ENCODE measurements at regions not wholly inside any gene's neighbourhood (a gene's known extent, or its start where the extent isn't known, plus 50 kb on each side); places are given as distances from the start of the nearest gene placed in this dataset.

DNA sequence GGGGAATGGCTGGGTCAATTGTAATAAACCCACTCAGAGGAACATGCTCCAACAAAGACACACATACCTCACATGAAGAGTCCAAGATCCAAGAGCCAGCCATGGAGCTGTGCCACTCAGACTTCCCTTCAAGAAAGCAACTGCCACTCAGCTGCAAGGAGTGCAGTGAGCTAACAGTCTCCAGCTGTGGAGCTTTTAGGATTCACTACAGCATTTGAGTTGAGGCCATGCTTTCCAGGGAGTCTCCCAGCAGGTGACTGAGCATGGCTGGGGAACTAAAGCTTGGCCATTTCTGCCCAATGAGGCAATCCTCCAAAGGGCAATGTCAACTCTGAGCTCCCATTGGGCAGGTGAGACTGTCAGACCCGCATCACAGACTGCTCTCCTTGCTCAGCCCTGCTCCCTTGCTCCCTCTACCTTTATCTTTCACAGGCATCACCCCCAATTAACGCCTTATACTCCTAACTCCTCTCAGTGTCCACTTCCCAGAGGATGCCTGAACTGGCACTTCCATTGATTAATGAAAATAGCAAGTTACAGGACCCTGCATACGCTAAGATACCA, 165.3 kb upstream of the CTNNB1 start:
- intact Hi-C loops (cut with DNase I, micrococcal nuclease): no loop called here
- ATAC-seq (no peak), DNase-seq (no peak)

DNA sequence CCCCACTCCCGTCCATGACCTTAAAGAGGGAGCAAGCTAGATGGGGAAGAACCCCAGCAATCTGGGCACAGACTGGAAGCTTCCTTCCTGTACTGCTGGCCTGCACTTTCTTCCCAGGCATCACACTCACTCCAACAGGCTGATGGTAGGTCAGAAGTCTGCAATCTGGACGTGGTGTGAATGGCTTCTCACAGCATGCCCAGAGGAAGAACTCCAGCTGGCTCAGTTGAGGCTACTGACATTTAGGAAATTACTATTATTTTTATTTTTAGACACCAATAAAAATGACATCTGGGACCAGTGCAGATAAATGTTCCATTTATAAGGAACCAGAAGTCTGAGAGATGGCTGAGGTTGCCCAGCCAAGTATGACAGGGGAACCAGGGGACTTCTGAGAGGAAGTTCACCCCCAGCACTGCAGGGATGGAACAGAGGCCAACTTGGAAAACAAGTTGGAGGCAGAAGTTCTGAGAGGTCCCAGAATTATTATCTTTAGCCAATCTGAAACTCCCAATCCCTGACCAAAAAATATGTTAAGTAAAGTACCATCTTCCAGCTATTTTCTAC, 163.8 kb upstream of the CTNNB1 start:
- no peak for DNase-seq
- ATAC-seq: no peak
- intact Hi-C loops (cut with DNase I, micrococcal nuclease): no loop called here

DNA sequence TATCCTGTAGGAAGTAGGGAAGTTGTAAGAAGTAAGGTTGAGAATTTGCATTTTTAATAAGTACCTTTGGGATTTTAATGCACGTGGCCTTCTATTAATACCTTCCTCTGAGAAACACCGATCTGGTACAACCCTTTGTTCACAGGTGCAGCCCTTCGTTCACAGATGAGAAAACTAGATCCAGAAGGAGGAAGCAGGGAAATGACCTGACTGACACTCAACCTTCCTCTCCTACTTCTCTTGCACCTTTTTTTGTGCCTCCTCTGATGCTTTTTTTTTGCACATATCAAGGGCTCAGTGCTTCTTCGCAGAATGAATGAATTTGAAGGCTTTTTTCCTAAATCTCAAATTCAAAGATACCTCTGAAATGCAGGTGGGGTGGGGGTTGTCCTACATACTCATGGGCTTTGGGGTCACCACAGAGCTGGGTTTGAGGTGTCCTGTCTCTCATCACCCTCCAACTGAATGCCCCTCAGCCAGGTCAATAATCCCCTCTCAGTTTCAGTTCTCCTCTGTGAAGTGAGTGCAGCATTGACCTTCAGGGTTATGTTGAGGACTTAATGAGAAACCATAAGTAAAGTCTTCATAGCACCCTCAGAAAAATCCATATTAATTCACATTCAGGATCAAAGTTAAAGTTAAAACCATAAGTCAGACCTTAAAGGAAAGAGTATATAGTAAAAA, 161.5 kb upstream of the CTNNB1 start:
- intact Hi-C loops (cut with DNase I, micrococcal nuclease): no loop called here
- no peak for DNase-seq
- ATAC-seq: no peak

DNA sequence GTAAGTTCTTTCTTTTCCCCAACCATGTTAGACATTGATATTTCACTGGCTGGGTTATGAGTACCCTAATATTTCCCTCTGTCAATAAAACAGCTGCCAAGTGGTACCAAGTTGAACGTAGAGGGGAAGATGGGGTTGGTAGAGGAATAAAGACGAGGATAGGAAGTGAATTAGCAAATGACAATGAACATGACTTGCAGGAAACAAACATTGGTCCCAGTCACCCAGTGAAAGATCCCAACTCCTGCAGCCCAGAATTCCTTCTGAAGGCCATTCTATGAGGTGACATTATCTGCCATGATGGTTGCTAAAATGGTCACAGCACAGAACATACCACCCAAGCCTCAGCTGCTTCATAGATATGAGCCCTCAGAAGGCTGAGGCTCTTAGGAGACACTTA, 159.0 kb upstream of the CTNNB1 start:
- ATAC-seq: no peak
- intact Hi-C loops (cut with DNase I, micrococcal nuclease): no loop called here
- DNase-seq: no peak

DNA sequence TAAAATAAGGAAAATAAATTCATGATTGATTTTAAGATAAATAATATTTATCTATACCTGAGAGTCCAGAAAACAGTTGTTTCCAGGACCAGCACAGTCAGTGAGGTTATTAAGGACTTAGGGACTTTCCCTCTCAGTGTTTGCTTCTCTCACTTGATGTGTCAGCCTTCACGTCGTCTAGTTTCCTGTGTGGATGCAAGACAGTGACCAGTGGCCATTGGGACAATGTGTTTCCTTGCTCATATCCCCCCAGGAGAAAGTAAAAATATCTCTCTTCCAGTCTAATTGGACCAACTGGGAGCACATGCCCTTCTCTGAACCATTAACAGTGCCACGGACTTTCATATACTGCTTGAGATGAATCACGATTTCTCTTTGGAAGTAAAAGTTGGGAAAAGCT, 157.8 kb upstream of the CTNNB1 start:
- DNase-seq: no peak
- intact Hi-C loops (cut with DNase I, micrococcal nuclease): no loop called here

DNA sequence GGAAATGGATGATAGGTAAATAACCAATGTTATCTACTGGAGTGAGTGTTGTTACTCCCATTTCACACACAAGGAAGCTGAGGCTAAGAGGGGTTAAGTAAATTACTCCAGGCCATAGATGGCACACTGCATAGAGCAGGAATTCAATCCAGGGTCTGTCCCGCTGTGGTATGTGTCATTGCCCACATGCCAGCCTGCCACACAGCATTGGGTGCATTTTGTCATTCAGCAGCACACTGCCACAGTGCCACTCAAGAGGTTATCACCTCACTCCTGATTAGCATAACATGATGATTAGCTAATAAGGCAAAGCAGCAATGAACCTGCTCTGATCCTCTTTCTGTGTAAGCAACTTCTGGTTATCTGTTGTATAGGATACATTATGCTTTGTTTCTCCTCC, 157.4 kb upstream of the CTNNB1 start:
- intact Hi-C loops (cut with DNase I, micrococcal nuclease): no loop called here
- DNase-seq (no peak), ATAC-seq (peak; percentile 49)

More for the DNA sequence above, 157.8 kb upstream of the CTNNB1 start:
- no peak for ATAC-seq

DNA sequence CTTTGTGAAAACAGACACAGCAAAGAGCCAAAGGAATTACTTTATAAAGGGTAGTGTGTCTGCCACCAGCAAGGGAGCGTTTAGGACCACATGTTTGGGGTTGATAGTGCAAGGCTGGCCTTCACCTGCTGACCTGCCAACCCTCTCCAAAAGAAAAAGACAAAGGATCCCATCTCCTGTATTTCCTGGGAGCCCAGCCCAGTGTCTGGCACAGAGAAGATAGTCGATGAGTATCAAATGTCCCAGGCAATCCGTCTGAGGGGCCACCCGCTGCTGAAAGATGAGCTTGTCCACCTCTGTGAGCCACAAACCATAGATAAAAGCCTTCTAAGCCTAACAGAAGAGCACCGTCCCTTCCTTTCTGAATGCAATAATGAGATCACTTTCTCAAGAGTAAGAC, 154.8 kb upstream of the CTNNB1 start:
- intact Hi-C loops (cut with DNase I, micrococcal nuclease): no loop called here
- DNase-seq (no peak), ATAC-seq (no peak)

DNA sequence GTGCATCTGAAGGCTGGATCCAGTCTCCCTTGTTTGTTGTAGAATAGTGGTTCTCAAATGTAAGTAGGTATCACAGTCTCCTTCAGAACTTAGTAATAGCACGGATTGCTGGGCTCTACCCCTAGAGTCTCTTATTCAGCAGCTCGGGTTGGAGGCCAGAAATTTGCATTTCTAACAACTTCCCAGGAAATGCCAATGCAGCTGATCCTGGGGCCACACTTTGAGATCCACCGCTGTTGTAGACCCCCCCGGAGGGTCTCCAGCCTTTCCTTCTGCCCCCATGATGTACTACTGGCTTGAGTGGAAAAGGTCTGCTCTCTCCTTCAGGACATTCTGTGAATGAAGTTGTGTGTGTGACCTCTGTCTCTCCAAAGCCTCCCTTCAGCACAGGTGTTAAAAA, 153.8 kb upstream of the CTNNB1 start:
- DNase-seq (no peak), ATAC-seq (no peak)
- intact Hi-C loops (cut with DNase I, micrococcal nuclease): no loop called here

DNA sequence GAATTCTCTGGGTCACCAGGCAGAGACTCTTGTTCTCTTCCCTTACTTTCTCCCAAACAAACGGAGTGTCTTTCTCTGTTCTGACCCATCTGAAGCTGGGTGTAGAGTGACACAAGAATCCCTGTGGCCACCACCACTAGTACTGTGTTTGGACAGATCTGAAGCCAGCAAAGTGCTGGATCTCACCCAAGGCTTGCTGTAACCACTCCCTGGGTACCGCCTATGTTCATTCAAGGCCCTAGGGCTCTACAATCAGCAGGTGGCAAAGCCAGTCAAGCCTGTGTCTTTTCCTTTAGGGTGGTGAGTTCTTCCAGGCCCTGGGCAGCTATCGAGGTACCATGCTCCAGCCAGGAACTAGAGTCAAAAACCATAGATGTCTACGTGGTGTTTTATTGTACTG, 149.2 kb upstream of the CTNNB1 start:
- ATAC-seq (peak; percentile 70), DNase-seq (peak in 1 of 2 donors; percentile 18)
- intact Hi-C loops (cut with DNase I, micrococcal nuclease): no loop called here

DNA sequence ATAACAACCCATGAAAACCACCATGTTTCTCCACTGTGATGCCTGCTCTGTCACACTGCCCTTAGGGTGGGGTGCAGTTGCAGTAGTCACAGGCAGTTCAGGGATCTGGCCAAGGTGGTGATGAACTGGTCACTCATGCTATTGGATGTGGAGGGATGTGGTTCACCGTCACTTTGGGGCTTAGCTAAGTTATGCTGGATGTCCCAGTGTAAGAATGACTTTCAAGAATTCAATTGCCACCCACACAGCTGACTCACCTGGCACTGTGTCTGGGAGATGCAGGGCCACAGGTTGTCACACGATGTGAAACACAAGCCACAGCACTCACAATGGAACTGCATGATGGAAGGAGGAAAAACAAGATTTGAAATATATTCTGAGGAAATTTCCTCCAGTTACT, 146.1 kb upstream of the CTNNB1 start:
- DNase-seq (no peak), ATAC-seq (no peak)
- intact Hi-C loops (cut with DNase I, micrococcal nuclease): no loop called here

DNA sequence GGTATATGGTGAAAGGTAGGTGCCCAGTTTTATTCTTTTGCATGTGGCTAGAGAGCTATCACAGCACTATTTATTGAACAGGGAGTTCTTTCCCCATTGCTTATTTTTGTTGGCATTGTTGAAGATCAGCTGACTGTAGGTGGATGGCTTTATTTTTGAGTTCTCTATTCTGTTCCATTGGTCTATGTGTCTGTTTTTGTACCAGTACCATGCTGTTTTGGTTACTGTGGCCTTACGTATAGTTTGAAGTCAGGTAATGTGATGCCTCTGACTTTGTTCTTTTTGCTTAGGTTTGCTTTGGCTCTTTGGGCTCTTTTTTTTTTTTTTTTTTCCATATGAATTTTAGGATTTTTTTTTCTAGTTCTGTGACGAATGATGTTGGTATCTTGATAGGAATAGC, 139.2 kb upstream of the CTNNB1 start:
- intact Hi-C loops (cut with DNase I, micrococcal nuclease): no loop called here
- DNase-seq (no peak), ATAC-seq (no peak)

DNA sequence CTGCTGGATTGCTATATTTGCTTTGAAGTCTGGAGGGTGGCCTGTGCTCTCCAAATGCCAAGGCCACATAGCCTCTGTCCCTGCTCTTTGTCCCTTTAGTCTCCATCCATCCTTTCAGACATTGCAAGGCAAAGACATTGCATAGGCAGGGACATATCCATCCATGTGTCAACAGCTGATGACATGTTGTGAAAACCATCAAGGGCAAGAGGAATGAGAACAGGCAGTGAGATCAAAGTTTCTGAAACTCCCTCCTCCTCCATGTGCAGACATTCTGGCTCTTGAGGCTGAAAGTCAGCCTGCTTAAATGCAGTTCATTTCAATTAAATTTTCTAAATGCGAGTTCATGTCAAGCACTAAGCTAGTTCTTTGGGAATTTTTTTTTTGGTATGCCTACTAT, 135.2 kb upstream of the CTNNB1 start:
- ATAC-seq: no peak

DNA sequence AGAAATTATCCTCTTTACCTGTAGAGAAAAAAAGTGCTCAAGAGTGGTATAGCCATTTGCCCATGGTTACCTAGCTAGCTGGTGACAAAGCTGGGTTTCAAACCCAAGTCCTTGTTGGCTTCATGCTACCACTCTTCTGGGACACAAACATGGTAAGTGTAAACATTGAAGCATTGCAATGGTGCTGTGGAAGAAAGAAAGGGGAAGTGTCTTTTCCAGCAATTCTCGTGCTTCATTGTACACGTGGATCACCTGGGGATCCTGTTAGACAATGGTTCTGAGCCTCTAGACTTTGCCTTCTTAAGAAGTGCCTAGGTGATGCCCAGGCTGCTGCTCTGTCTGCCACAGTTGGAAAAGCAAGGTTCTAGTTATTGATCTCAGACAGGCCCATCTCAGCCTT, 134.8 kb upstream of the CTNNB1 start:
- DNase-seq (no peak), ATAC-seq (no peak)
- intact Hi-C loops (cut with DNase I, micrococcal nuclease): no loop called here

More for the DNA sequence above, 135.2 kb upstream of the CTNNB1 start:
- intact Hi-C loops (cut with DNase I, micrococcal nuclease): no loop called here
- no peak for DNase-seq

DNA sequence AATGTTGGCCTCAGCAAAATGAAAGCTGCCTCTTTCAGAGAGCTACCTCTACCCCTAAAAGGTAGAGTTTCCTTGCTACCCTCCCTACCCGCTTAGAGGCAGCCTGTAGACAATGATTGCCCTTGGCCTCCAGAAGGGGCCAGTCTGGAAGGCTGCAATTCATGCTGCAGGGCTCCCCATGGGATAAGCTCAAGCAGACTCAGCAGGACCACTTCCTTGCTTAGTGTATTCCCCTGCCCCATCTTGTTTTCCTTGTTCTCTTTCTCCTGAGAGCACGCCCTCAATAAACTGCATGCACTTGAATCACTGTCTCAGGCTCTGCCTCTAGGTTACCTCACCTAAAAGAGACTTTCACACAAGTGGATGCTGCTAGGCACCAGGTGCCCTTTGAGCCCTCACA, 134.0 kb upstream of the CTNNB1 start:
- no peak for ATAC-seq
- intact Hi-C loops (cut with DNase I, micrococcal nuclease): no loop called here
- DNase-seq: no peak

DNA sequence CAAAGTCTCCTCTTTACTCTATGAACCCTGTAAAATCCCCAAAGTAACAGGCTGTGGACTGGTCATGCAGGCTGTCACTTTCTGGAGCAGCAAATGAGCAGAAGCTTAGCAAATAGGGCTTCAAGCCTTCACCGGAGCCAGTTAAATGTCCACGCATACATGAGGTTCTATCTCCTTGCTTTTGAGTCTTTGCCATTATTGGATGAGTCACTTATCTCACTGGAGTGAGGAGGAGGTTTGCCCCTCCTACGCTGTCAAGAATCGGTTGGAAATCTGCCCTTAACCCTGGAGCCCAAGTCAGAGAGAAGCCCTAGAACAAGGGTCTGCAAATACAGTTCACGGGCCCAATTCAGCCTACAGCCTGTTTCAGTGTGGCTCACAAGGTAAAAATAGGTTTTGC, 126.1 kb upstream of the CTNNB1 start:
- intact Hi-C loops (cut with DNase I, micrococcal nuclease): no loop called here
- no peak for ATAC-seq
- no peak for DNase-seq

DNA sequence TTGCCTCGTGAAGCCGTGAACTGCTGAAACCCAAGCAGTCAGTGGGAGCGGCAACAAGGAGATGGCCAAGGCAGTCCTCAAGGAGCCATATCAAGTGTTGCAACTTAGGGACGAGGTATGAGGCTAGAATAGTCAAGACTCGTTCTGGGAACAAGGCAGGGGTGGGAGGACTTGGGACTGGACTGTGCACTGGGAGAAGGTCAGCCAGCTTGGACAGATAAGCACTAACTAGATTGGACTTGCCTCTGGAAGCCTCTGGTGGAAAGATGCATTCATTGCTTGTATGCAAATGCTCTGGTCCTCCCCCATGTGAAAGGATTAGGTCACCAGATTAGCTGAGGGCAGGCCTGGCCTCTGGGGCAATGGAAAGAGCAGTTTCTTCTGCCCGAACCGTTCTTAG, 123.3 kb upstream of the CTNNB1 start:
- ATAC-seq (no peak), DNase-seq (peak in 1 of 2 donors; percentile 27)
- intact Hi-C loops (cut with DNase I, micrococcal nuclease): no loop called here

DNA sequence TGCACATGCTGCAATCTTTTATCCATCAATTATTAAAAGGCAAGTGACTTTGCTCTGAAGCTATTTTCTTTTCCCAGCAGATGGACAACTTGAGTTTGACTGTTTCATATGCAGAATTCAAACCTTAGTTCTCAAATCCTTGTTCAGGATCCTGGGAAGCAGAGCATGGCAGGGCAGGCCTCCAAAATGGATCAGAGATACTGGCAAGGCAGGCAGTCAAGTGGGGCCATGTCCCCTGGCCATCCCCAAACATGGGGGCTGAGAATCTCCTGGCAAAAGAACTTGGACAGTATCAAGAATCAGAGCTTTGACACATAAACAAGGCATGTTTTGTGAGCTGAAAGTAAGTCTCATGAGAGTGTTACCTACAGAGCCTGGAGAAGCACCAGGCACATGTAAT, 122.9 kb upstream of the CTNNB1 start:
- ATAC-seq: no peak
- no peak for DNase-seq
- intact Hi-C loops (cut with DNase I, micrococcal nuclease): no loop called here

DNA sequence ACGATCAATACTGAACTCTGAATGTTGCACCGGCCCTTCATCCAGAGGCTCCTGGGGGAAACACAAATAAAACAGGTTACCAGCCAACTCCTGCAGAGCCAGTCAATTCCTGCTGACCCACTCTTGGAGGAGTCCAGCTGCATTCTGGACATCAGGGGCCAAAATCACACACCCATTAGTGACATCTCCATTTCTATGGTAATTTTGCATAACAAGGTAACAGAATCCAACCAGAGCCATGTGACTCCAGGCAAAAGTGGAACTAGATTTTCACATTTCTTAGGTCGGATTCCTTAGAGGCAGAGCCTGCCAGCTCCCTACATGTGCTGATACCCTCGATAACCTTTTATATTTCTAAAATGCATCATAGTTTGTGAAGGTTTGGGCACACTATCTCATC, 119.2 kb upstream of the CTNNB1 start:
- no peak for ATAC-seq
- intact Hi-C loops (cut with DNase I, micrococcal nuclease): no loop called here

DNA sequence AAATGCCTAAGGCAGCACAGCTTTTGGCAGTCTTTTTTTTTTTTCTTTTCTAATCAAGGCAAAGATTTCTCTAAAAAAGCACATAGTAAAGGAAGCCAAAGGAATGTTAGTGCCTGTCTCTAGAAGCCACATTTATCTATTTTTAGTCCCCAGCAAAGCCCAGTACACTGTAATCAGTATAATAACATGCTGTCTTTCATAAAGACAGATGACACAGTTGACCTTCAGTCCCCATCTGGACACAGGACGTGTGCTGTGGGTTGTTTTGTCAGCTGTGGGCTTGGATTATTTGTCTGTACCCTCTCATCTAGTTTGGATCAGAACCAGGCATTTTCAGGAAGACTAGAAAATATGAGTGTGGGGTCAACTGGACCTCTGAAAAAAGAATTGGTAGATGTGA, 110.4 kb upstream of the CTNNB1 start:
- intact Hi-C loops (cut with DNase I, micrococcal nuclease): no loop called here
- ATAC-seq (no peak), DNase-seq (no peak)

More for the DNA sequence above, 119.2 kb upstream of the CTNNB1 start:
- no peak for DNase-seq

DNA sequence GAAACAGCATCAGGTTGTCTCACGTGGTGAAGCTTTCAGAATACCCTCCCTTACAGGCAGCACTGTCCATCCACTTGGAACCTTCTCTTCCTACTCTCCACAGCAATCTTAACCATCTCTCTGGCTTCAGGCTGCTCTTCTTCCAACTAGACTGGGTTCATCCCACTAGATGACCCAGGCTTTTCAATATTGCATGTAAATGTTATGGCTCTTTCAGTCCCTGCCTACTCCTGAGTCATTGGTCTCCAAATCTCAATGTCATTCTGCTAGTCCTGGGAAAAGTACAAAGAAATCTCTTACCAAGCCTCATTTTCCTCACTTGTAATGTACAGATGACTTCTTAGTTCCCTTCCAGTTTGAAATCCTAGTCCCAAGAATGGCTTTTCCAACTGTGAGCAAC, 109.7 kb upstream of the CTNNB1 start:
- DNase-seq: no peak
- intact Hi-C loops (cut with DNase I, micrococcal nuclease): no loop called here
- no peak for ATAC-seq

DNA sequence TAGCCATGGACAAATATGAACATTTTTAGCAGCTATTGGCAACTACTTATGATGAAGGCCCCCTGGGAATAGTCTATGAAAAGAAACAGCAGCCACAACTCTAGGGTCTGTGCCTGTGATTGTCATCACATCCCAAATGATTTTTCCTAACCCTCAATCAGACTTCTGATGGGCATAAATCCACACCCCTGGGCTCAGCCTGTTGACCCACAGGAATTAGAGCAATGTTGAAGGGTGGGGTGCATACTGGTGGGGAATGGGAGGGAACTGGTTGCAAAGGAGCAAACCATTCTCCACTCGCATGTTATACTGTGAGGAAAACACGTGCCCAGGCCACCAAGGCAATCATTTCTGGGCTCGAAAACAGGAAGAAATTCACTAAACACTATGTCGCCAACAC, 106.5 kb upstream of the CTNNB1 start:
- no peak for DNase-seq
- intact Hi-C loops (cut with DNase I, micrococcal nuclease): no loop called here
- no peak for ATAC-seq
